Mucosa of gallbladder (tissue), 1 donor: ENCODE measurements at regions not wholly inside any gene's neighbourhood (a gene's known extent, or its start where the extent isn't known, plus 50 kb on each side); places are given as distances from the start of the nearest gene placed in this dataset.
"Not testable (repeated sequence)": the region's sequence is repeated elsewhere in the genome, so short reads cannot be mapped to it uniquely, and the experiment has no call there.

Experiments used
- DNase-seq: peaks from one replicate; pipeline ENCODE4 v3.0.0-alpha.2; 2020; ENCODE audit warnings: low spot score
- donor health status: DM: no; HTN: no; CAD: no.

DNA sequence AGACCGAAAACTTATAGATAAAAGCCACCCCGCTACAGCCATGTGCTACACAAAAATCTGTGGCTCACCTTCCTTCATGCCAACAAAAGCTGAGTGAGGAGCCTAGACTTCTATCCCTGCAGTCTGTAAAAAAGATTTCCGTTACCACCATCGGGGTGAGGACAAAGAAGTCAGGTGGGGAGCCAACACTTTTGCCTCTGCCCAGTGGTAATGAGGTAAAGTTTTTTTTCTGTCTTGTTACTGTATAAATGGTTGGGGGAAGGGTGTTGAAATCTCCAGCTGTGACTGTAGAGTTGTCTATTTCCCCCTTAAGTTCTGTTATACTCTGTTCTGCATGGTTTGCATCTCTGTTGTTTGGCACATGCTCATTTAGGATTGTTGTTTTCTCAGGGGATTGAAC is 707.8 kb downstream of the FLRT2 start:
- no peak for DNase-seq

GRCh38 chr14:86221755-86222154 is 691.8 kb downstream of the FLRT2 start:
- DNase-seq = no peak

GRCh38 chr14:86221000-86221399 is 691.1 kb downstream of the FLRT2 start:
- no peak for DNase-seq

DNA sequence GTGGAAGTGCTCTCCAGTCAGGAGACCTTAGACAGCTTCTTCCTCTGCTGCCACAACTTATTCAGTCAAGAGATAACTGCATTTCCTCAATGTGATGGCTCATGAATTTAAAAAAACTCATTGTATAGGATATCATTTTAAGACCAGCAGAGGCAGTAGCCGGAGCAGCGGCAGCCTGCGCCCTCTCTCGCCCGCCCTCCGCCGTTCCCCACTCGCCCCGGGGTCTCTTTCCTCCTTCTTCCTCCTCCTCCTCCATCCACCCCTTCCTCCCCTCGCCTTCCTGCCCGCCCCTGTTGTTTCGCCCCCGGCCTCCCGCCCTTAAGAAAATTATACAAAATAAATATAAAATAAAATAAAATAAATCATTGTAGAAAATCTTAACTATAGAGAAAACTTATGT is 687.6 kb downstream of the FLRT2 start:
- no peak for DNase-seq

DNA sequence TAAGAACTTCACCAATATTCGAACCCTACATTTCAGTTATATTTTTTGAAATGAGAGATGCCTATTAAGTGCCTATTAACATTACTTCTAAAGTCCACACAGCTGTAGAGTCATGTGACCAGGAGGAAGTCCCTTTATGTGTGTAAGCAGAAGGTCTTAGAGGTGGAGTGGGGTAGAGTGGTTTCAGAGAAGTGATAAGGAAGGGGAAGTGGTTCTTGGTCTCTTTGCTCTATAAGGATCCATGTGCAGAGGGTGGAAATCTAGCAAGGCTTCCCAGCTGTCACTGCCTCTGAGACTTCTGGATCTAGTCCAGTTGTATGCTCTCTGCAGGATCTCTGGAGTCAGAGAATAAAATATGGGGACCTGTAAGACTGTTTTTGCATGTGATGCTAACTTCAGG is 673.9 kb downstream of the FLRT2 start:
- no peak for DNase-seq

DNA sequence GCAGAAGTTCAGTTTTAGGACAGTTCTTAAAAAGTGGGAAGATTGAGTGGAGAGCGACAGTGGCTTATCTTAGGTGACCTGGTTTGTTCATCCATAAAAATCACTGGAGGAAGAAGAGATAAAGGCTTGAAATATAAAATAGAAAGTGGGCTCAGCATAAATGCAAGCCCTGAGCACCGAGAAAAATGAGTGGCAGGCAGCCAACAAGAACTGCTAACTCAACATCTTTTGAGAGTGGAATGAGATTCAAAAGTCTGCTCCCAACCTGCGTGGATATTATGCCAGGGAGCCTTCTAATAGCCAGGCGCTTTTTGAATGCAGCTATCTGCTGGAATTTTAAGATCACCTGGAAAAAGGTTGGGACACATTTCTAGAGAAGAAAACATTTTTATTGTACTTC is 666.5 kb downstream of the FLRT2 start:
- no peak for DNase-seq

DNA sequence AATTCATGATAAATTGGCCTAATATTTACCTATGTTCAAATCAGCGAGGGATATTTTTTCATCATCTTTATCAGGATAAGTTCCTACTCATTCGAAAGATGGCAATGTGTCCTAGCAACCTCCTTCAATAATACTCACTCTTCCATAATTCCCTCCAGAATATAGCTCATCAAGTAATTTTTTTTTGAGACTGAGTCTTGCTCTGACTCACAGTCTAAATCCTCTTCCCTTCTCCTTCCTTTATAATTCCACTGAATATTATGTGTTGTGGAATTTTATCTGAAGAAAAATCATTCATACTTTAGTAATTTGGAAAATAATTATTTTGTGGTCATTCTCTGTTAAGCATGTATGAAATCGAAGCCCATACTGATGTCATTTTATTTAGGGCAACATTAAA is 663.8 kb downstream of the FLRT2 start:
- DNase-seq = no peak

DNA sequence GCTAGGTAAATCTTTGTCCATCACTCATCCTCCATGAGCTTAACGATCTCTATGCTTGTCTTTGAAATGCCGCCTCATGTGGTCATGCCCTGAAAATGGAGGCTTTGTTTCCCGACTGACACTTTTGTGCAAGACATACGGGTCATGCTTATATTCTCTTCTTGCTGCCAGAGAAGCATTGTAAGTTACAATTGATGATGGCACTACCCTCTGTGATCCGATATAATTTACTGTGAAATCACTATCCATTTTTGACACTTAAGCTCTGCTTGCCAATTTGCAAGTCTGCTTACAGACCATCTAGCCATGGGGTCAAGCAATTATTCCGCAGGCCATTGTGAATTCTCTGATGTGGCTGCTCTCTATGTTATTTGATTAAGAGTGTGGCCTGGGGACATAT is 650.0 kb downstream of the FLRT2 start:
- no peak for DNase-seq

- no peak for DNase-seq
Observed at GRCh38 chr14:86168371-86168770, 638.4 kb downstream of the FLRT2 start.

DNA sequence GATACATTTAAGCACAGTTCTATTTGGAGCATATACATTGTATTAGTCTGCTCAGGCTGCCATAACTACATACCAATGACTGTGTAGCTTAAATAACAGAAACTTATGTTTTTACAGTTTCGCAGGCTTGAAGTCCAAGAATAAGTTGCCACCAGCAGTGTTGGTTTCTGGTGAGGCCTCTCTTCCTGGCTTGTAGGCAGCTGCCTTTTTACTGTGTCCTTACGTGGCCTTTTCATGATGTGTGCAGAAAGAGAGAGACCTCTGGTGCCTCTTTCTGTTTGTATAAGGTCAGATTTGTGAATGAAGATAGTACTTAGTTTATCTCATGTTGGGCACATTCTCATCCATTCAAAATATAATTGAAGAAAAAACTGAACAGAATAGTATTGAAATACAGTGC is 636.6 kb downstream of the FLRT2 start:
- DNase-seq = no peak

- no peak for DNase-seq
Observed at GRCh38 chr14:86153480-86153879, 623.5 kb downstream of the FLRT2 start.

DNA sequence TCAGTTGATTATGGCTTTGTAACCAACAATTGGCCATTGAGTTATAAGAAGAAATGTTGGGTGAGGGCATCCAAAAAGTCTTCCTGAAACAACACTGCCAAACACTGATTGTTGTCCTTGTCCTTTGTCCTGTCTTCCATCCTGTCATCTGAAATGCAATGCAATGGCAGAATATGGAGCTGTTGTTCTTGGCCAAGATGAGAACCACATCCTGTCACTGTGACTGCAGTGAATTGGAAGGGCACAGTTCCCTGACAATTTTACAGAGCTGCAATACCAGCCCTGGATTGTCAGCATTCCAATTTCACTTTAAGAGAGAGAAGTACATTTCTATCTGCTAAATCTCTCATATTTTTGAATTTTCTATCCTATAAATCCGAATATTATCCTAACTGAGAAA is 613.3 kb downstream of the FLRT2 start:
- DNase-seq = no peak

- no peak for DNase-seq
Observed at GRCh38 chr14:86141966-86142365, 612.0 kb downstream of the FLRT2 start.

DNA sequence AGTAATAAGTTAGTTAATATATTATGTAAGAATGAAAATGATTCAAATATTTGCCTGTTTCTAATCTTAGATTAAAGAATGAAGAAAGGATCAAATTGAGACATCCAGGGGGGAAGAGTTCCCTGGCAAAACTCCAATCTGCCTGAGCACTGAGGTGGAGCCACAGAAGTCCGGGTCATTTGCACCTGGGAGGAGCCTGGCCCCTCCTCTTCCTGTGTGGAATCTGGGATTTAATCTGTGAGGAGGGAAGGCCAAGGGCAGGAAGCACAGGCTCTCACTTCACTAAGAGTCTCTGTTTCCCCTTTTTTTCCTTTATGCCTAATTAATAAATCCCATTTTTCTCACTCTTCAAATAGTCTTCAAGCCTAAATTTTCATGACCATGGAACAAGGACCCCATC is 599.5 kb downstream of the FLRT2 start:
- no peak for DNase-seq

DNA sequence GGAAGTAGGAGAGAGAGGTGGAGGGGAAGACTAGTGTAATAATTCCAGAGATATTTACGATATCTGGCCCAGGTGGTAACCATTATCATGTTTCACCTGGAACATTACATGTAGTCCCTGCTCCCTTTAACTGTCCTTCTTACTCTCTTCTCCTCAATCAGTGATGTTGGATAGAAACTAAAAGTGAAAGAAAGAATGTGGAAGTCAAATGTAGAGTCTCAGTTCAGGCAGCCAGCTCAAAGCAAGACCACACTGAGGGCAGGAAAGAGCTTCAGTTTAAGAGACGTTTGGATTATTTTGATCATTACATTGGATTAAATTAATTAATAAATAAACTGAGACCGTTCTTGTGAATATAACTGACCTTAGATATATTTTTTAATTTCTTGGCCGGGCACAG is 594.4 kb downstream of the FLRT2 start:
- DNase-seq = no peak

- no peak for DNase-seq
Observed at GRCh38 chr14:86115972-86116371, 586.0 kb downstream of the FLRT2 start.

- not testable (repeated sequence) for DNase-seq
Observed at GRCh38 chr14:86110871-86111270, 580.9 kb downstream of the FLRT2 start.

DNA sequence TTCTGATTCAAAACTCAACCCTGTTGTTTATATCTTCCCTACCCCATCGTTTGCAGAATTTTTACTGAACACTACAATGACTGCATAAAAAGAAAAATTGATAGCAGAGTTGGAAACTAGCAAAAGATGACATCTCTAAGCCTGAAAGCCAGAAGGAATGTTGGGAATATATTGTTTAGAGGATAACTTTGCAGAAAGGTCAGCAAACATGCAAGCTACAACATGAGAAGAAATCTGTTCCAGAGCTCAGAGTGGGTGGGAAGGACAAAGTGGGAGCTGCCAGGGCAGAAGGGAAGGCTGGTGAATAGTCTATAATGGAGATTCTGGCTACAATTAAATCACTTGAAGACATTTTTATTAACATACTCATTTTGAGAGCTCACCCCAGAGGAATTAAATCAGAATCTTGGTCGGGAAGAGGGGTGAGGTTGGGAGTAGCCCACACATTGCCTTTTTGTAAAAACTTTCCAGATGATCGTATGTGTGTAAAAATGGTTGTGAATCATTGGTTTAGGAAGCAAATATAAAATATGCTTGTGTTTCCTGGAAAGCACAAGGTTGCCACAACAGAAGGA is 574.8 kb downstream of the FLRT2 start:
- no peak for DNase-seq

GRCh38 chr14:86094512-86094911 is 564.6 kb downstream of the FLRT2 start:
- no peak for DNase-seq

GRCh38 chr14:86091811-86092210 is 561.9 kb downstream of the FLRT2 start:
- DNase-seq = no peak

DNA sequence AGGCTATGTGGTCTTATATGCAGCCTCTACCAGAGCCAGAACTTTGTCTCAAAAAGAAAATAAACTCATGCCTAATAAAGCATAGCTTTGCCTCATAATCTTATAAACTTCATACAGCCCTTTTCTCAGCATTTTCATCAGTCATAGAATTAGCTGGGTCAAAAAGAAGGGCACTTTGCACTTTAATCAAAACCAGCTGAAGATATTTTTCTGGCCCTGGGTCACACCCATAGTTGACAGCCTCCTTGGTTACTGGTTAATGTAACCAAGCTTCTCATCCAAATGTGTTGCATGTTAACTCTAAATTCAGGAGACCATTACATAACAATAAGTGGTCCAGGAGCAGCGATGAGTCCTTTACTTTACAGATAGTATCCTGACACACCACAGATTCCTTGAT is 558.2 kb downstream of the FLRT2 start:
- no peak for DNase-seq

GRCh38 chr14:86087377-86087776 is 557.4 kb downstream of the FLRT2 start:
- no peak for DNase-seq

GRCh38 chr14:86086962-86087361 is 557.0 kb downstream of the FLRT2 start:
- DNase-seq = no peak

DNA sequence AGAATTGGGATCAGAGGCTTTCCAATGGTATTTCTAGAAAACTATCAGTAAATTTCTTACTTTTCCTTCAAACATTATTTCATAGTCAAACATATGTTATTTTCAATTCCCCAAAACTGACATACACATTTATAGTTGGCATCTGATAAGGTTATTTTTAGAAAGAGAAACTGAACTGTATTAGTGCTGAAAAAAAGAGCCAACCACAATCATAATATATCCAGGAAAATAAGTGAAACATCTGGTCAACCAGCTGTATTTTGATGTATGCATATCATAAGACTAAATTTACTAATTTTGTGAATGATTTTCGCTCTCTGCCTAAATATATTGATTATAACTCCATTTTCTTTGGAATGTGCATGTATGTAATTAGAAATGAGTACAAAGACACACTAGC is 554.2 kb downstream of the FLRT2 start:
- no peak for DNase-seq

- DNase-seq = no peak
Observed at GRCh38 chr14:86083616-86084015, 553.7 kb downstream of the FLRT2 start.
